Right lobe of liver (tissue), 4 donors: ENCODE measurements at regions not wholly inside any gene's neighbourhood (a gene's known extent, or its start where the extent isn't known, plus 50 kb on each side); places are given as distances from the start of the nearest gene placed in this dataset.

Source experiments
- POLR2A ChIP-seq: fragments of 450-650 bp; IDR thresholded peaks from one replicate; pipeline ENCODE4 v1.6.1; 2017; ENCODE audit warnings: antibody characterized with exemption, mild to moderate bottlenecking
- TF ChIP-seq, protein P1 (sequence below), 4 donors: fragments of 200-600 bp in 3 of 4; fragments of 450-650 bp in 1 of 4; IDR thresholded peaks; one replicate each; pipeline versions ENCODE4 v1.5.1 to v1.8.0; 2016 to 2022; ENCODE audit warnings: antibody characterized with exemption in 4 of 4, mild to moderate bottlenecking in 2 of 4
- donor health status: DM: no; HTN: no; CAD: no.
- donor health status: DM: no; HTN: no; CAD: no.
- donor health status: DM: no; HTN: yes; CAD: no.

DNA sequence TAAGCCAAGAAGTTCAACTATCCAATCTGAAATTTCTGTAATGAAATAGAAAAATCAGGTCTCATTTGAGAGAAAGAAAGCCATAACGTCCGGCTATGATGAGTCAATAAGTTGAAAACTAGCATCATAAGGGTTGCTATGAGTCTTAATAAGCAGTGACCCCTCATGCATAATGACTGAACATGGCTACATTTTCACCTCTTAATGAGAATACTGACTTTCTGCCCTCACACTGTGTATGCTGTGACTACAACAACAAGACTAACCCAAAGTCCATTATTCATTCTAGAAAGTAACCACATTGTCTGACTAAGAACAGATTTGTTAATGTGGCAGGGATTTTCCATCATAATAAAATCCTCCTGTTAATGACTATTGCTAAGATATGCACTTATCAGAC lies 884.0 kb upstream of the CADM2 start:
- TF ChIP-seq, protein P1, sequence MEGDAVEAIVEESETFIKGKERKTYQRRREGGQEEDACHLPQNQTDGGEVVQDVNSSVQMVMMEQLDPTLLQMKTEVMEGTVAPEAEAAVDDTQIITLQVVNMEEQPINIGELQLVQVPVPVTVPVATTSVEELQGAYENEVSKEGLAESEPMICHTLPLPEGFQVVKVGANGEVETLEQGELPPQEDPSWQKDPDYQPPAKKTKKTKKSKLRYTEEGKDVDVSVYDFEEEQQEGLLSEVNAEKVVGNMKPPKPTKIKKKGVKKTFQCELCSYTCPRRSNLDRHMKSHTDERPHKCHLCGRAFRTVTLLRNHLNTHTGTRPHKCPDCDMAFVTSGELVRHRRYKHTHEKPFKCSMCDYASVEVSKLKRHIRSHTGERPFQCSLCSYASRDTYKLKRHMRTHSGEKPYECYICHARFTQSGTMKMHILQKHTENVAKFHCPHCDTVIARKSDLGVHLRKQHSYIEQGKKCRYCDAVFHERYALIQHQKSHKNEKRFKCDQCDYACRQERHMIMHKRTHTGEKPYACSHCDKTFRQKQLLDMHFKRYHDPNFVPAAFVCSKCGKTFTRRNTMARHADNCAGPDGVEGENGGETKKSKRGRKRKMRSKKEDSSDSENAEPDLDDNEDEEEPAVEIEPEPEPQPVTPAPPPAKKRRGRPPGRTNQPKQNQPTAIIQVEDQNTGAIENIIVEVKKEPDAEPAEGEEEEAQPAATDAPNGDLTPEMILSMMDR (IDR thresholded peaks at IDR 0.05) = no peak
- no peak for TF ChIP-seq POLR2A
